ENCODE measurements at regions not wholly inside any gene's neighbourhood (a gene's known extent, or its start where the extent isn't known, plus 50 kb on each side); places are given as distances from the start of the nearest gene placed in this dataset.

GRCh38 chr4:111744847-111745246, 400.4 kb upstream of the FAM241A start:
- Histone ChIP-seq H2BK15ac (ENCODE audit: low read length) (no peak overlapping the region), H2AK5ac (ENCODE audit: low read depth, low read length) (no peak overlapping the region), H3K9ac (replicated peaks in 1 of 4; ENCODE audit: extremely low read depth in 1 of 4, low read depth in 3 of 4, low read length in 3 of 4) (no peak overlapping the region), H3K4me2 (ENCODE audit: insufficient read depth in 1 of 2, low read depth in 2 of 2, low read length in 2 of 2) (no peak overlapping the region), H4K5ac (ENCODE audit: insufficient read length, low read depth, low read length) (no peak overlapping the region), H2BK12ac (ENCODE audit: low read depth, low read length) (no peak overlapping the region), H2BK5ac (ENCODE audit: low read depth, low read length) (no peak overlapping the region), H3K79me2 (ENCODE audit: control insufficient read depth in 1 of 2, insufficient read depth in 2 of 2, low read length in 2 of 2) (no peaks in the 10 kb centered on the region), H3K14ac (ENCODE audit: insufficient read length) (no peak overlapping the region), H3K9me3 (ENCODE audit: insufficient read depth in 2 of 2, low read depth in 1 of 2, low read length in 1 of 2) (no peaks in the 10 kb centered on the region), H3K79me1 (ENCODE audit: low read depth, low read length) (no peaks in the 10 kb centered on the region), H3K4ac (replicated peaks; ENCODE audit: insufficient read length, low read depth, low read length) (no peak overlapping the region), H3K27me3 (replicated peaks in 1 of 4; ENCODE audit: control insufficient read depth in 3 of 4, extremely low read depth in 1 of 4, insufficient read depth in 3 of 4, low read length in 3 of 4) (no peaks in the 10 kb centered on the region), H3K23me2 (ENCODE audit: low read depth, low read length) (no peaks in the 10 kb centered on the region), H4K8ac (ENCODE audit: extremely low read depth, insufficient read depth, low read length) (no peak overlapping the region), H3K23ac (ENCODE audit: insufficient read length) (no peak overlapping the region), H2BK20ac (ENCODE audit: low read length) (no peak overlapping the region), H2BK120ac (replicated peaks; ENCODE audit: low read depth, low read length) (no peak overlapping the region), H3K36me3 (ENCODE audit: control insufficient read depth in 2 of 4, insufficient read depth in 4 of 4, low read length in 3 of 4) (no peaks in the 10 kb centered on the region), H4K20me1 (replicated peaks in 1 of 2; ENCODE audit: control insufficient read depth in 1 of 2, insufficient read depth in 2 of 2, low read length in 2 of 2) (no peaks in the 10 kb centered on the region), H3K4me1 (replicated peaks in 1 of 4; ENCODE audit: control insufficient read depth in 3 of 4, insufficient read depth in 4 of 4, low read length in 3 of 4) (no peaks in the 10 kb centered on the region), H3K27ac (ENCODE audit: low read depth, low read length) (no peak overlapping the region), H3K4me3 (ENCODE audit: extremely low read depth in 1 of 4, insufficient read depth in 2 of 4, low read depth in 3 of 4, low read length in 4 of 4) (no peak overlapping the region), H4K91ac (replicated peaks; ENCODE audit: insufficient read length, low read length) (no peak overlapping the region), H2AFZ (ENCODE audit: low read length) (no peak overlapping the region), H3K56ac (replicated peaks; ENCODE audit: insufficient read length, low read depth, low read length) (no peak overlapping the region), H3K18ac (ENCODE audit: extremely low read depth, low read length) (no peak overlapping the region)
- no peak for FAIRE-seq
- ChIA-PET POLR2A (ENCODE audit: partially characterized antibody) (no interaction called here), CTCF (ENCODE audit: partially characterized antibody) (no interaction called here)
- DNase-seq (ENCODE audit: low read depth in 1 of 2, low spot score in 2 of 2): no peak
- TF ChIP-seq CREB1 (IDR thresholded peaks at IDR 0.05) (no peak), TCF12 (IDR thresholded peaks at IDR 0.05; ENCODE audit: low read depth, low read length) (no peak), RFX5 (IDR thresholded peaks at IDR 0.05; ENCODE audit: borderline replicate concordance, low read depth, low read length) (no peak), SIX5 (IDR thresholded peaks at IDR 0.05; ENCODE audit: low read depth, low read length) (no peak), ATF2 (IDR thresholded peaks at IDR 0.05; ENCODE audit: low read length) (no peak), SP1 (IDR thresholded peaks at IDR 0.05; ENCODE audit: low read depth, low read length) (no peak), RNF2 (IDR thresholded peaks at IDR 0.05; ENCODE audit: borderline replicate concordance, low read depth, low read length, missing control alignments, poor library complexity, severe bottlenecking) (no peak), EGR1 (IDR thresholded peaks at IDR 0.05; ENCODE audit: borderline replicate concordance, low read depth, low read length) (no peak), NANOG (IDR thresholded peaks at IDR 0.05; ENCODE audit: insufficient read depth, low read depth, low read length, poor library complexity, severe bottlenecking) (no peak)
- 95% methylated on average over 3 of the region's 3 CpGs; no CpG with 5 or more reads in 1 of the 2 experiments for WGBS, 2 experiments (ENCODE audit: extremely low coverage in 1 of 2, insufficient coverage in 1 of 2, insufficient read length in 1 of 2, insufficient replicate concordance in 2 of 2, low coverage in 1 of 2, low lambda C conversion rate in 2 of 2, missing lambda C conversion rate in 1 of 2)
